Activated CD4-positive, alpha-beta T cell treated with anti-CD3 and anti-CD28 coated beads, Interleukin-2, amount 10 ng/mL, durations not matched to agents 7 days and 5 days (primary cell): ENCODE measurements at regions not wholly inside any gene's neighbourhood (a gene's known extent, or its start where the extent isn't known, plus 50 kb on each side); places are given as distances from the start of the nearest gene placed in this dataset.
"Not testable (repeated sequence)": the region's sequence is repeated elsewhere in the genome, so short reads cannot be mapped to it uniquely, and the experiment has no call there.

ENCODE experiments used
- CTCF ChIA-PET: fragments of 350-600 bp; sonication (Branson Sonifier 250); formaldehyde crosslinking; loops from one replicate; lab custom pipeline; 2021; ENCODE audit warnings: antibody characterized with exemption; lab: Charles Lee
- POLR2A ChIA-PET: fragments of 350-600 bp; sonication (Branson Sonifier 250); formaldehyde crosslinking; loops from one replicate; lab custom pipeline; 2021; ENCODE audit warnings: antibody characterized with exemption; lab: Charles Lee
- DNase-seq: peaks from one replicate; pipeline ENCODE4 v3.0.0-alpha.2; 2020
- H3K27ac Mint-ChIP-seq: one replicate; pipeline ENCODE4 v1.8.0; 2021; ENCODE audit warnings: mild to moderate bottlenecking, moderate library complexity, mixed read lengths
- H3K27me3 Mint-ChIP-seq: one replicate; pipeline ENCODE4 v1.8.0; 2021; ENCODE audit warnings: mixed read lengths
- H3K36me3 Mint-ChIP-seq: one replicate; pipeline ENCODE4 v1.8.0; 2021; ENCODE audit warnings: low read depth, mixed read lengths
- H3K4me1 Mint-ChIP-seq: one replicate; pipeline ENCODE4 v1.8.0; 2021; ENCODE audit warnings: mixed read lengths
- H3K4me3 Mint-ChIP-seq: one replicate; pipeline ENCODE4 v1.8.0; 2021; ENCODE audit warnings: mild to moderate bottlenecking, moderate library complexity, mixed read lengths
- H3K9me3 Mint-ChIP-seq: one replicate; pipeline ENCODE4 v1.8.0; 2021; ENCODE audit warnings: mixed read lengths

GRCh38 chr3:150341891-150342290 lies 66.2 kb upstream of the TSC22D2 start:
- Mint-ChIP-seq H3K4me3 (no peak overlapping the region), H3K36me3 (no peaks in the 10 kb centered on the region), H3K4me1 (no peaks in the 10 kb centered on the region), H3K27ac (no peak overlapping the region), H3K27me3 (peaks cover 22% of the 10 kb centered on the region), H3K9me3 (no peaks in the 10 kb centered on the region)
- ChIA-PET POLR2A (no interaction called here), CTCF (no interaction called here)
- no peak for DNase-seq

GRCh38 chr3:150336363-150336762 lies 71.7 kb upstream of the TSC22D2 start:
- H3K4me3 Mint-ChIP-seq, H3K27ac Mint-ChIP-seq, H3K4me1 Mint-ChIP-seq, H3K9me3 Mint-ChIP-seq, DNase-seq, H3K36me3 Mint-ChIP-seq, POLR2A ChIA-PET: not testable (repeated sequence)
- CTCF ChIA-PET = interaction anchor here (0.6 kb wide), 1 partner anchor 404 kb away, joined by 3 read pairs; no protein-coding TSS in a partner anchor
- peaks cover 17% of the 10 kb centered on the region for H3K27me3 Mint-ChIP-seq

- H3K36me3 Mint-ChIP-seq = no peaks in the 10 kb centered on the region
- H3K4me1 Mint-ChIP-seq = no peaks in the 10 kb centered on the region
- H3K4me3 Mint-ChIP-seq = no peak overlapping the region
- CTCF ChIA-PET = no interaction called here
- H3K9me3 Mint-ChIP-seq = no peaks in the 10 kb centered on the region
- H3K27ac Mint-ChIP-seq = no peak overlapping the region
- no peak for DNase-seq
- peaks cover 17% of the 10 kb centered on the region for H3K27me3 Mint-ChIP-seq
- POLR2A ChIA-PET = no interaction called here
Observed at GRCh38 chr3:150335631-150336030, 72.5 kb upstream of the TSC22D2 start.

GRCh38 chr3:150334974-150335373 lies 73.1 kb upstream of the TSC22D2 start:
- no peak overlapping the region for H3K4me3 Mint-ChIP-seq
- H3K27ac Mint-ChIP-seq = no peak overlapping the region
- no peaks in the 10 kb centered on the region for H3K9me3 Mint-ChIP-seq
- ChIA-PET POLR2A (no interaction called here), CTCF (interaction anchor here (0.6 kb wide), 1 partner anchor 124 kb away, joined by 3 read pairs; no protein-coding TSS in a partner anchor)
- no peaks in the 10 kb centered on the region for H3K36me3 Mint-ChIP-seq
- no peaks in the 10 kb centered on the region for H3K4me1 Mint-ChIP-seq
- no peak for DNase-seq
- H3K27me3 Mint-ChIP-seq = peaks cover 17% of the 10 kb centered on the region

- Mint-ChIP-seq H3K27me3 (peaks cover 9% of the 10 kb centered on the region), H3K27ac (no peak overlapping the region), H3K36me3 (no peaks in the 10 kb centered on the region), H3K4me1 (no peaks in the 10 kb centered on the region), H3K4me3 (no peak overlapping the region), H3K9me3 (no peaks in the 10 kb centered on the region)
- CTCF ChIA-PET = interaction anchor here (1.2 to 1.4 kb wide), 2 partner anchors 13 to 18 kb away, joined by 3 read pairs; no protein-coding TSS in a partner anchor
- POLR2A ChIA-PET = no interaction called here
- no peak for DNase-seq
Observed at GRCh38 chr3:150333477-150333876, 74.6 kb upstream of the TSC22D2 start.

- CTCF ChIA-PET = interaction anchor here (1.2 to 1.4 kb wide), 2 partner anchors 11 to 17 kb away, joined by 3 read pairs; no protein-coding TSS in a partner anchor
- Mint-ChIP-seq H3K27ac (no peak overlapping the region), H3K36me3 (no peaks in the 10 kb centered on the region), H3K27me3 (peaks cover 5% of the 10 kb centered on the region), H3K4me1 (no peaks in the 10 kb centered on the region), H3K4me3 (no peak overlapping the region), H3K9me3 (no peaks in the 10 kb centered on the region)
- DNase-seq = no peak
- POLR2A ChIA-PET = interaction anchor here (0.6 kb wide), 1 partner anchor 27 kb away, joined by 3 read pairs; no protein-coding TSS in a partner anchor
Observed at GRCh38 chr3:150331978-150332568, 76.0 kb upstream of the TSC22D2 start.

GRCh38 chr3:150330872-150331271 lies 77.2 kb upstream of the TSC22D2 start:
- Mint-ChIP-seq H3K4me1 (no peaks in the 10 kb centered on the region), H3K36me3 (no peaks in the 10 kb centered on the region), H3K4me3 (no peak overlapping the region), H3K9me3 (no peaks in the 10 kb centered on the region), H3K27ac (no peak overlapping the region), H3K27me3 (peaks cover 5% of the 10 kb centered on the region)
- DNase-seq = no peak
- ChIA-PET POLR2A (no interaction called here), CTCF (no interaction called here)

- Mint-ChIP-seq H3K27ac (no peak overlapping the region), H3K9me3 (no peaks in the 10 kb centered on the region), H3K4me3 (no peak overlapping the region), H3K27me3 (peaks cover 5% of the 10 kb centered on the region), H3K4me1 (no peaks in the 10 kb centered on the region), H3K36me3 (no peaks in the 10 kb centered on the region)
- ChIA-PET CTCF (no interaction called here), POLR2A (no interaction called here)
- no peak for DNase-seq
Observed at GRCh38 chr3:150330174-150330573, 77.9 kb upstream of the TSC22D2 start.

GRCh38 chr3:150329408-150329807 lies 78.7 kb upstream of the TSC22D2 start:
- Mint-ChIP-seq H3K4me1 (no peaks in the 10 kb centered on the region), H3K36me3 (no peaks in the 10 kb centered on the region), H3K27me3 (peaks cover 5% of the 10 kb centered on the region), H3K27ac (no peak overlapping the region), H3K4me3 (no peak overlapping the region), H3K9me3 (no peaks in the 10 kb centered on the region)
- DNase-seq = no peak
- ChIA-PET POLR2A (no interaction called here), CTCF (no interaction called here)

GRCh38 chr3:150328654-150329040 lies 79.5 kb upstream of the TSC22D2 start:
- no peak for DNase-seq
- H3K9me3 Mint-ChIP-seq = no peaks in the 10 kb centered on the region
- H3K27ac Mint-ChIP-seq = no peak overlapping the region
- H3K27me3 Mint-ChIP-seq = peaks cover 3% of the 10 kb centered on the region
- no peak overlapping the region for H3K4me3 Mint-ChIP-seq
- H3K36me3 Mint-ChIP-seq = no peaks in the 10 kb centered on the region
- POLR2A ChIA-PET = no interaction called here
- CTCF ChIA-PET = interaction anchor here (0.6 kb wide), 1 partner anchor 577 kb away, joined by 3 read pairs; no protein-coding TSS in a partner anchor
- no peaks in the 10 kb centered on the region for H3K4me1 Mint-ChIP-seq

GRCh38 chr3:150327678-150328653 lies 80.1 kb upstream of the TSC22D2 start:
- H3K27ac Mint-ChIP-seq = no peak overlapping the region
- H3K9me3 Mint-ChIP-seq = no peaks in the 10 kb centered on the region
- POLR2A ChIA-PET = no interaction called here
- H3K4me3 Mint-ChIP-seq = no peak overlapping the region
- DNase-seq = no peak
- no peaks in the 10 kb centered on the region for H3K36me3 Mint-ChIP-seq
- H3K4me1 Mint-ChIP-seq = no peaks in the 10 kb centered on the region
- CTCF ChIA-PET = interaction anchor here (0.7 kb wide), 1 partner anchor 275 kb away, joined by 4 read pairs; no protein-coding TSS in a partner anchor
- H3K27me3 Mint-ChIP-seq = peaks cover 3% of the 10 kb centered on the region

- Mint-ChIP-seq H3K4me3 (no peak overlapping the region), H3K27ac (no peak overlapping the region), H3K4me1 (no peaks in the 10 kb centered on the region), H3K27me3 (peaks cover 12% of the 10 kb centered on the region), H3K36me3 (no peaks in the 10 kb centered on the region), H3K9me3 (no peaks in the 10 kb centered on the region)
- POLR2A ChIA-PET = no interaction called here
- DNase-seq = no peak
- CTCF ChIA-PET = interaction anchor here (0.6 kb wide), 1 partner anchor 1602 kb away, joined by 4 read pairs; no protein-coding TSS in a partner anchor
Observed at GRCh38 chr3:150324788-150325187, 83.3 kb upstream of the TSC22D2 start.

GRCh38 chr3:150324245-150324644 lies 83.9 kb upstream of the TSC22D2 start:
- CTCF ChIA-PET = no interaction called here
- Mint-ChIP-seq H3K36me3 (no peaks in the 10 kb centered on the region), H3K27ac (no peak overlapping the region), H3K27me3 (peaks cover 13% of the 10 kb centered on the region), H3K9me3 (no peaks in the 10 kb centered on the region), H3K4me3 (no peak overlapping the region), H3K4me1 (no peaks in the 10 kb centered on the region)
- DNase-seq = no peak
- POLR2A ChIA-PET = no interaction called here
